ENCODE measurements at regions not wholly inside any gene's neighbourhood (a gene's known extent, or its start where the extent isn't known, plus 50 kb on each side); places are given as distances from the start of the nearest gene placed in this dataset.
A peak's percentile ranks its signal among the peaks of the same experiment; 100 is the strongest.

DNA sequence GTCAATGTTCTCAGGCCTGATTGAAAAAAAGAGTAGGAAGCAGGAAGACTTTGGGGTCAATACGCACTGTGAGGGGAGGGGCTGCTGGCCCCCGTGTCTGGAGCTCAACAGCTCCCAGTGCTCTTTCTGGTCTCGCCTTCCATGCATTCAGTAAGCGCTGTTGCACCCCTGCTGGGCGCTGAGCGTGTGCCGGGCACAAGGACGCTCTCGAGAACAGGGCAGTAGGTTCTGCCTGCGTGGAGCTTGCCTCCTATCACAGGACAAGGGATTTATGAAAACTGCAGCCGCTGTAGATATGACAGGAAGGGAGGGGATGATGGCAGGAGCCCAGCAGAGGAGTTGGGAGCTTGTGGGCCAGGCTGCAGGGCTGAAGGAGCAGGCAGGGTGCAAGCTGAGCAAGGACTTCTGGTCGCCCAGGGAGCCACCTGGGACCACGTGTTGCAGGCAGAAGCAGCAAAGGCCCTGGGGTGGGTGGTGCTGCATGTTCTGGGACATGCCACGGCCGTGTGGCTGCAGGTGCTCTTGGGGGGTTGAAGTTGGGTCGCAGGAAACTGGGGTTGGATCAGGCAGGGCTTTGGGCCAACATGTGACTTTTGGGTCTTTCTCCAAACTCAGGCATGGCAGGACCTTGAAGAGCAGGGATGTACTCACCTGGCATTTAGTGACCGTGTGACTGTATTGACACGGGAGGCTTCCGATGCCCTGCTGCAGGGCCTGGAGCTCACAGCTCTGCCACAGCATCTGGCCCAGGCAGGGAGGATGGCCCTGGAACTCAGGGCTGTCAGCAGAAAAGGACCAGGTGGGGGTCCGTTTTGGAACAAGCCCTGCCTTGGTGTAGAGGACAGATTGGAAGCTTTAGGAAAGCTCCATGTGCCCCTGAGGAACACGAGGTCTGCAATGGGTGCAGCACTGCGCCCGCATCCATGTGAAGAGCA, 97.9 kb downstream of the CPZ start:
- DNase-seq, result peak in 1 of 3 donors; percentile 23
- intact Hi-C loops (cut with DNase I), result no loop called here
- H3K27ac ChIP-seq, result no peak overlapping the region
- H3K4me1 ChIP-seq, result no peaks in the 10 kb centered on the region
- H3K4me3 ChIP-seq, result no peak overlapping the region
- no peaks in the 10 kb centered on the region for H3K9me3 ChIP-seq
- WGBS (ENCODE audit: insufficient coverage, low coverage, low lambda C conversion rate, missing lambda C conversion rate), result 37% methylated on average over 18 of the region's 23 CpGs
- no peak for ATAC-seq
- no peaks in the 10 kb centered on the region for H3K27me3 ChIP-seq
- H3K36me3 ChIP-seq, result no peaks in the 10 kb centered on the region
- TF ChIP-seq CTCF (IDR thresholded peaks at IDR 0.05) (no peak), POLR2A (IDR thresholded peaks at IDR 0.05) (no peak)

GRCh38 chr4:8689741-8690140, 97.2 kb downstream of the CPZ start:
- H3K27ac ChIP-seq, result no peak overlapping the region
- H3K36me3 ChIP-seq, result no peaks in the 10 kb centered on the region
- no peak for ATAC-seq
- 33% methylated on average over 2 of the region's 8 CpGs for WGBS (ENCODE audit: insufficient coverage, low coverage, low lambda C conversion rate, missing lambda C conversion rate)
- H3K4me1 ChIP-seq, result no peaks in the 10 kb centered on the region
- TF ChIP-seq CTCF (IDR thresholded peaks at IDR 0.05) (no peak), POLR2A (IDR thresholded peaks at IDR 0.05) (no peak)
- no peak overlapping the region for H3K4me3 ChIP-seq
- no peaks in the 10 kb centered on the region for H3K9me3 ChIP-seq
- intact Hi-C loops (cut with DNase I), result no loop called here
- peak in 1 of 3 donors; percentile 10 for DNase-seq
- no peaks in the 10 kb centered on the region for H3K27me3 ChIP-seq

- H3K4me3 ChIP-seq, result no peak overlapping the region
- H3K27me3 ChIP-seq, result no peaks in the 10 kb centered on the region
- H3K27ac ChIP-seq, result no peak overlapping the region
- no peaks in the 10 kb centered on the region for H3K36me3 ChIP-seq
- peak in 1 of 4 donors; percentile 23 for ATAC-seq
- H3K9me3 ChIP-seq, result no peaks in the 10 kb centered on the region
- TF ChIP-seq POLR2A (IDR thresholded peaks at IDR 0.05) (no peak), CTCF (IDR thresholded peaks at IDR 0.05) (no peak)
- no peak for DNase-seq
- WGBS (ENCODE audit: insufficient coverage, low coverage, low lambda C conversion rate, missing lambda C conversion rate), result 54% methylated on average over 9 of the region's 19 CpGs
- intact Hi-C loops (cut with DNase I), result no loop called here
- H3K4me1 ChIP-seq, result no peaks in the 10 kb centered on the region
Measured at GRCh38 chr4:8688908-8689445, 96.4 kb downstream of the CPZ start.

GRCh38 chr4:8688041-8688907, 95.7 kb downstream of the CPZ start:
- Histone ChIP-seq H3K4me3 (no peak overlapping the region), H3K4me1 (no peaks in the 10 kb centered on the region), H3K27me3 (no peaks in the 10 kb centered on the region), H3K9me3 (no peaks in the 10 kb centered on the region), H3K27ac (no peak overlapping the region), H3K36me3 (no peaks in the 10 kb centered on the region)
- TF ChIP-seq POLR2A (IDR thresholded peaks at IDR 0.05) (no peak), CTCF (IDR thresholded peaks at IDR 0.05) (peak in 3 of 4 donors; percentile 27 to 43 (median 31))
- ATAC-seq (peak; percentile 41 to 58 (median 47)), DNase-seq (peak in 1 of 3 donors; percentile 13)
- 11% methylated on average over 29 of the region's 41 CpGs for WGBS (ENCODE audit: insufficient coverage, low coverage, low lambda C conversion rate, missing lambda C conversion rate)
- intact Hi-C loops (cut with DNase I), result no loop called here

All from right lobe of liver (tissue), 6 donors.